Right forelimb (tissue), 1 donor: ENCODE measurements at regions not wholly inside any gene's neighbourhood (a gene's known extent, or its start where the extent isn't known, plus 50 kb on each side); places are given as distances from the start of the nearest gene placed in this dataset.

ENCODE experiments used
- DNase-seq: peaks from one replicate; pipeline ENCODE4 v3.0.0-alpha.2; 2018

DNA sequence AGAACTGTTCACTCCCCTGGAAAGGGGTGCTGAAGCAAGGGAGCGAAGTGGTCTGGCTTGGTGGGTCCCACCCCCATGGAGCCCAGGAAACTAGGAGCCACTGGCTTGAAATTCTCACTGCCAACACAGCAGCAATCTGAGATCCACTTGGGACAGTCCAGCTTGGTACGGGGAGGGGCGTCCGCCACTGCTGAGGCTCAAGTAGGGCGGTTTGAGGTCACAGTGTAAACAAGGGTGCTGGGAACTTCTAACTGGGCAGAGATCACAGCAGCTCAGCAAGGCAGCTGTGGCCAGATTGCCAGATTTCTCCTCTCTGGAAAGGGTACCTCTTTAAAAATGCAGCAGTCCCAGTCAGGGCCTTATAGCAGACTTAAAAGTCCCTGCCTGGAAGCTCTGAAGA, 53.9 kb upstream of the GALNTL6 start:
- DNase-seq = no peak

DNA sequence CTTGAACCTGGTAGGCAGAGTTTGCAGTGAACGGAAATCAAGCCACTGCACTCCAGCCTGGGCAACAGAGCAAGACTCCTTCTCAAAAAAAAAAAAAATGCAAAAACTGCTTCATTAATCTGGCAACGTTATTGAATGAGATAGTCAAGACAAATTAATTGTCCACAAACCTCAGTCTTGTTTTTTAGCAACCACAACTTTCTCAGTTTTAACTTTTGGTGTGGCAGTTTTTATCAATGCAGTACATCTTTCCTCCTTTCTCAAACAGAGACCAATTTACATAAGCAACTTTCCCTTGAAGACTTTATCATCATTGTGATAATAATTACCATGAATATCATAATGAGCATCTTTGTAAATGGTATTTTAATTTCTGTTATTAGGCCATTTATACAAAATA, 61.7 kb upstream of the GALNTL6 start:
- no peak for DNase-seq

DNA sequence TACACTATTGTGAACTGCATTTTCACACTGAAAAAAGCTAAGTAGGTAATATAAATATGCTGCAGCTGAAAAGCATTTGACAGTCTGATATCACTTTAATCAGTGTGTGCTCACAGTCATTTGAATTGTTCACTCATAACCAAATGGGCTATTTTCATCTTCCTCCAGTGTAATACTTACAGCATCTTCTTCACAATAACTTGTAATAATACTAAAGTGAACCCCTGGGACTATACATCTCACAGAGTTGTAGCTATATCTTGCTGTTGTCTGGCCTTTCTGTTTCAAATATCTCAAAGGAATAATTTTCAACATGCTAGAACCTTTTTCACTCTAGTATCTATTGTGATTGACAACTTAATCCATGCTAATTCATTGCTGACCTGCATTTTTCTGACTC, 66.8 kb upstream of the GALNTL6 start:
- no peak for DNase-seq

DNA sequence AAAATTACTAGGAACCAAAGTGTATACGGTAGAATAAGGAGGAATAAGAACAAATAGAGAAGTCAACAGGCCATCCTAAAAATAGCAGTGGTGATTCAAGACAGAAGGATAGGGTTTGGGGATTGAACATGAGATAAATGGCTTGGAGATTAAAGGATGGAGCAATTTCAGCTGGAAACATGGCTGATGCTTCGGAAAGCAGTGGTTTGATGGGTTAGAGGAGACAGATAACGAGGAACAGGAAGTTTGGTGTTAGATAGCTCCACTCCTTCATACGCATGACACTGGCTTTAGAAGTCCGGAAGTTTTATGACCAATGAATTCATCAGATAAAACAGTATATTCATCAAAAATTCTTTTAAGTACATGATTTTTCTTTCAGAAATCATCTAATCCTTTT, 70.8 kb upstream of the GALNTL6 start:
- DNase-seq = no peak

DNA sequence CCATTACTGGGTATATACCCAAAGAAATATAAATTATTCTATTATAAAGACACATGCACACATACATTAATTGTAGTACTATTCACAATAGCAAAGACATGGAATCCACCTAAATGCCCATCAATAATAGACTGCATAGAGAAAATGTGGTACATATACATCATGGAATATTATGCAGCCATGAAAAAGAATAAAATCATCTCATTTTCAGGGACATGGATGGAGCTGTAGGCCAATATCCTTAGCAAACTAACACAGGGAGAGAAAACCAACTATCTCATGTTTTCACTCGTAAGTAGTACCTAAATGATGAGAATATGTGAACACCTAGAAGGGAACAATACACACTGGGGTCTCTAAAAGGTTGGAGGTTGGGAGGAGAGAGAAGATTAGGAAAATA, 86.0 kb upstream of the GALNTL6 start:
- DNase-seq = no peak

DNA sequence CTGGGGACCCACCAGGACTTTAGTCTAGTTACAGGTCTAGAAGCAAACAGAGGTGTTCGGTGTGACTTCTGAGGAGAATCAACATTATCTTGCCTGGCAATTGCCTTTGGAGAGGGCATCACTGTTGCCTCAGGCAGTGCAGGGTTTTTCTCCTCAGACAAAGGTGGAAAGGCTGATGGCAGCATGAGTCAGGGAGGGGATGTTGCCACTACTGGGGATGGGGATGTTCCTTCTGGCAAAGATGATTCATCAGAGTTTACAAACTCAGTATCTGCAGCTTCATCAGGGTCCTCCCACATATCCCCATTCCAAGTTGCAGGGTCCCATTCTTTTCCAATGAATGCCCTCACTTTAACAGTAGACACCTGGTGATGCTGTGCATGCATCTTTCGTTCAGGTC, 91.3 kb upstream of the GALNTL6 start:
- DNase-seq = no peak

DNA sequence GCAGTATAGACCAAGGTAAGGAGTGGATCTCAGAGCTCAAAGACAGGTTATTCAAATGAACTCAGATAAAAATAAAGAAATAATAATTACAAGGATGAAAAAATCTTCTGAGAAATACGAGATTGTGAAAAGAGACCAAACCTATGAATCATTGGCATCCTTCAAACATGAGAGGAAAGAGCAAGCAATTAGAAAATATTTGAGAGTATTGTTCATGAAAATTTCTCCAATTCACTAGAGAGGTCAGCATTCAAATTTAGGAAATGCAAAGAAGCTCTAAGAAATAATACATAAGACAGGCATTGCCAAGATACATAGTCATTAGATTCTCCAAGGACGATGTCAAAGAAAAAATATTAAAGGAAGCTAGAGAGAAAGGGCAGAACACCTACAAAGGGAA, 93.5 kb upstream of the GALNTL6 start:
- no peak for DNase-seq

DNA sequence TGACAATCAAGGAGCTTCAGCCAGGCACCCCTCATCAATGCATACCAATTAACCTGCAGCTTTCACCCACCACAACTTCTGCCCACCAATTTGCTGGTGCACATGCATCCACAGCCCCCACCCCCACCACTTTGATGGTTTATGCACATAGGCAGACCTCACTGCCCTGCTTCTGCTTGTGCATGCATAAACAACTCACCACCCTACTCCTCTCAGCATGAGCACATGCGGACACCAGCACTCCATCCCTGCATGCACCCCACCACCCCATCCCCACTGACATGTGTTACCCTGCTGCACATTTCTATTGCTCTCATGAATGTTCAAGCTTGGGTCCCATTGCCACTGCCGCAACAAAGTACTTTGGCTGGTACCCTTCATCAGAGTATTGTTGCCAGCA, 94.5 kb upstream of the GALNTL6 start:
- no peak for DNase-seq

DNA sequence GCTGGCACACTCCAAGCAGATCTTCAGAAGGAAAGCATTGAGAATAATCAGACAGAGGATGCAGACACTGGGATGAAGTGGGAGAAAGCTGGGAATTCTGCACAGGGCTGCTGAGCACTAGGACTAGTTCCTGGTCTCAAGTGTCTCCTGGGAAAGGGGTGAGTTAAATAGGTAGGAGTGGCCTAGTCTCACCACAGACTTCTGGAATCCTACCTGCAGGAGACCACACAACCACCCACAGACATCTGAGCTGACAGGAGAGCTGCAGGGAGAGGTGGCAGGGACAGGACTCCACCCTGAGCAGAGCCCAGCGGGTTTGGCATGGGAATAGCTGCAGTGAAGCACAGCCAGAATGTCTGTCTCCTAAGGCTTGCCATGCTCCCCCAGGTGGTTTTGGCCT, 95.1 kb upstream of the GALNTL6 start:
- no peak for DNase-seq

DNA sequence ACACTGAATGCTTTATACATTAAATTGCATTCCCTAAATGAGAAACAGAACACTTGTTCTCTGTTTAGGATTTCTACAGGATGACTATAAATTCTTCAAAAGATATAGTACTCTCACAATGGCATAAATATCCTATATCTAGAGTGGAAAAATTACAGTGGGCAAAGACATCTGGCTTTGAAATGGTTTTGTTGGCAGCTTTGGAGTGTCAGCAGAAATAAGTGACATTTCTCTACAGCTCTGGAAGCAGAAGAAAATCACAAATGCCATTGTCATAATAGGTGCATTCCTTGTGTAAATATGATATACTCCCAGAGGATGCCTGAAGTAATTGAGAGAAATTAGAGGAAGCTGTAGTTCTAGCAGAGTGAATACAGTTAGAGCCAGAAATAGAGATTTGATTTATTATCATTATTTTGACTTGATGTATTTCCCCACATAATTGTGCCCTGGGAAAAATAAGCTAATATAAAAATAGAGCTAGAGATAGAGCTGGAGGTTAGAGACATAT, 95.9 kb upstream of the GALNTL6 start:
- DNase-seq = no peak

DNA sequence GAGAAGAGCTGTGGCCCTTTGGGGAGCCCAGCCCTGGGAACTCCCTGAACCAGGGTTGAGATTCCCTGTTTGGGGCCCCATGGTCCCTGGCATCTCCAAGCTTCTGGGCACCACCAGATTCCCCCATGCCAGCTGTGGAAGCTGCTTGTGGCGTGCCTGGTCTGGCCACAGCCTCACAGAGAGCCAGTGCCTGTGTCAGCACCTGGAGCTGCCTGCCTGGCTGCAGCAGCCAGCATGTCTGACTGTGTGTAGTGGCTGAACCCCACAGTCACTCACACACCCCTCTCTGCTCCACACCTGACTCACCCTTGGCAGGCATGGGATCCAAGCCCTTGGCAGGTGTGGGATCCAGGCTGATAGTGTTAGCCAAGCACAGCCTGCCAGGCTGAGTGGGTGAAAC, 97.2 kb upstream of the GALNTL6 start:
- no peak for DNase-seq

DNA sequence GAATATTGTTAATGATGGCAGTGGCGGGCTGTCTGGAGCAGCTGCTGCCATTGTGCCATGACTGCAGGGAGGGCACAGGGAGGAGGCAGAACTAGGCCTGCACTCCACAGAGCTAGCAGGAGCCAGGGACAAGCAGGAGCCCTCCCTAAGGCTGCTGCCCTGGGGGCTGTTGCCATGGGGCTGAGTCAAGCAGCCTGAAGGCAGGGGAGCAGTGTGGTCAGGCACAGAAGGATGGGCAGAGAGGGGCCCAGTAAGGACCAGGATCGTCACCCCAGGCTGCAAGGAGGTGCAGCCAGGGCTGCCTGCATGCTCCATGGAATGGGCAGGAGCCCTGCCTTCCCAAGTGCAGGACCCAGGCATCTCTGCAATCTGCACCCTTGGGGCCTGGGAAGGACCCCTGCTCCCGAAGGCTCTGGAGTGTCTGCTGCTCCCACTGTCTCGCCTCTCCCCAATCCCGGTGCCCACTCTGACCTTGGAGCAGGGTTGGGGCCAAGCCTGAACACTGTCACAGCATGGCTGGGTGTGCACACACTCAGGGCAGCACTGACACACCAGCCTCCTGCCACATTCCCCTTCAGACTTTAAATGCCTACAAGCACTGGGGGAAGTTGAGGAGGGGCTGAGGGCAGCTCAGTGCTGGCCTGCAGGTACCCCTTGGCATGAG, 98.3 kb upstream of the GALNTL6 start:
- no peak for DNase-seq

DNA sequence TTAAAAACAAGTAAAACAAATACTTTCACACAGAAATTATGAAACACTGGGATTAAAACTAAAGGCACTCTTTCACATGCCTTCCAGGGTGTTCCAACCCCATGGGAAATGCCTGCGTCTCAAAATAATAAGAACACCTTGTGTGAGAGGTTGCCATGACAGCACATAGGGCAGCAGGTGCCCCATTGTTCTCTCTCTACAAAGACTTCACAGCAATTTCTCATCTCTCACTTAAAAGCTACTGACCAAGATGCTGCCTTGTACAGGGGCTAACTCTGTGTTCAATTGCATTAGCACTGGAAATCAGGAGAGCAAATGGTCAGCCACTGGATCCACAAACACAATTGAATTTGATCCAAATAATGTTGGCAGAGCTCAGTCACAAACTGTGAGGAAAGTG, 102.5 kb upstream of the GALNTL6 start:
- no peak for DNase-seq

DNA sequence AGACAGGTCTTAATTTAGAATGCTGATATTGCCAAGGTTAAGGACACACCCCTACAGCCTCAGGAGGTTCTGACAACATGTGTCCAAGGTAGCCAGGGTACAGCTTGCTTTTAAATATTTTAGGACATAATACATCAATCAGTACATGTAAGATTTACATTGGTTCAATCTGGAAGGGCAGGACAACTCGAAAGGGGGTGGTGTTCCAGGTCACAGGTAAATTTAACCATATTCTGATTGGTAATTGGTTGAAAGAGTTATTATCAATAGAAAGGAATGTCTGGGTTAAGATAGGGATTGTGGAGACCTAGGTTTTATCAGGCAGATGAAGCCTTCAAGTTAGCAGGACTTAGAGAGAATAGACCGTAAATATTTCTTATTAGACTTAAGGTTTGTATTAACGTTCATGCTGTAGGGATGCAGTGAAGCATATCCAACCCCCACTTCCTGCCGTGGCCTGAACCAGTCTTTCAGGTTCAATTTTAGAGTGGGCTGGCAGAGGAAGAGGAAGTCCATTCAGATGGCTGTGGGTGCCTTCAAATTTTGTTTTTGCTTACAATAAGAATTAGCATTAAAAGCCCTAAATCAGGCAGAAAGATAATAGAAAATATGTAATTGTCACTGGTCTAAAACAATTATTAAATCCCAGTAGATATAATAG, 136.5 kb upstream of the GALNTL6 start:
- DNase-seq = no peak

DNA sequence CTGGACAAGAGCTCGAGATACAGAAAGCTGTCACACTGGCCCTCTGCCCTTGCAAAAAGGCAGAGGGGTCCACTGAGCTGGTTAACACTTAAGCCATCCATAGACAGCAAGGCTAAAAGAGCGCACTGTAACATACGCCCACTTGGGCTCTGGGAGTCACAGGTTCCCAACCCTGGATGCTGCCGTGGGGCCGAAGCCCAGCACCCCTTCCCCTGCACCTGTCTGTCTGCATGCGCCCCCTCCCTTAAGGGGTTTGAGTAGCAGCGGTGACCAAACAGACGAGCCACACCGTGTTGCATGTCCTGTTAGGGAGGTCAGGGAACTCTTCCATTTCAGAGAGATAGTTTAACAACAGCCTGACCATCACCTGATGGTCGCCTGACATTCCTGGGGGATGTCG, 138.4 kb upstream of the GALNTL6 start:
- no peak for DNase-seq

DNA sequence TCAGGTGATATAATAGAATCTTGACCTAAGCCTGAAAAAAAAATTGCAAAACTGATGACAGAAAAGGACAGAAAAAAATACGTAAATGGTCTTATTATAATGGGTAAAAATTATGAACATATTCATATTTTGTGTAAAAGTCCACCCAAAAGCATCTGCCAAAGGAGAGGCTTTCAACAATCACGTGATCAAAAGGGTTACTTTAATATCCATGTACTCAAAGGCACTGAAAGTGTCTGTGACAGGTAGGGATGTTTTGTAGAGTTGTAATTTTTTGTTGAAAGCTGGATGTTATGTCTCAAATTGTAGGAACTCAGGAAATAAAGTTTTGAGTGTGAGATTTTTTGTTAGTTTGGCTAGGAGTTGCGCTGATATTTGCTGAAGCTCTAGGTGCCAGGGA, 144.8 kb upstream of the GALNTL6 start:
- DNase-seq = no peak

DNA sequence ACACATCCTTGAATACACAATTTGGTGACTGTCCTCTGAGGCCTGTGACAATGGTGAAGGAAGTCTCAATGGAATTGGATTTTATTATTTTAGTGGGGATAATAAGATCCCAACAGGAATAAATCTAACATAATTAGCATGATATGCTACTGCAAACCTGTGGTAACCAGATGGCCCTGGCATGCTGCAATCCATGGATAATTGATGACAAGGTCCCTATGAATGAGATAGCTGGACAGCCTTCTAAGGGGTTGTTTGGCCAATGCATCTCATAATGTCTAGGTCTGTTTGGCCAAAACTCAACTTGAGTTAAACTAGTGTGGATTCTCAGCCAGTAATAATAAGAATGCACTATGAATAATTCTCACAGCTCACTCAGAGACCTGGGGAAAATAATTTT, 145.3 kb upstream of the GALNTL6 start:
- DNase-seq = no peak

DNA sequence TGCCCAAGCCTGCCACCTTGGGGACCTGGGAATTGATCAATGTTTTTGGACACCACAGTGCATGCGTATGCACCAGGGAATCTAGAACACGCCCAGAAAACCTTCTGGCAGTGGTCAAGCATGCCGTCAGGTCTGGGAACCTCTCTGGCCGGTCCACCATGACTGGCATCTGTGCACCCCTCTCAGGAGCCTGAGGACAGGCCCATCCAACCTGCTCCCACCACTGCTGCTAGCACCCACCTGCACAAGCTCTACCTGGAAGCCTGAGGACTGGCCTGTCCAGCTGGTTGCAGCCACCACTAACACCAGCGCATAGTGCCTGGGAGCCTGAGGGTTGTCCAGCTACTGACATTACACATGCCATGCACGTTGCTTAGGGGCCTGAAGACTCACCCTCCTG, 162.1 kb upstream of the GALNTL6 start:
- no peak for DNase-seq

DNA sequence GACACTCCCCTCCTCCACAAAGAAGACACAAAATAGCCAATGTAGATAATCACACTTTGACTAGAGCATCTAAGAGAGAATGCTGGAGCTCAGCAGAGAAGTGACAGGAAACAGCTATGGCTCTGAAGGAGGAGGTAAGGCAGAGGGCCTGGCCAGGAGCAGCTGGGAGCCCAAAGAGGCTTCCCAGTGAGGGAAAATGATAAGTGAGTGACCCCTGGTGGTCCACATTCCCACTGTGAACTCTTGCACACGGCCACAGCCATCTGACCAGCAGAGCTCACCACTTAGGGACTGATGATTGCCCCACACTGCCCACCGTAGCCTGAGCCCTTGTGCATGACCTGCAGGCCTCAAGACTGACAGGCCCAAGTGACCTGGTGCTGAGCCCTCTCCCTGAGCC, 162.7 kb upstream of the GALNTL6 start:
- DNase-seq = no peak

DNA sequence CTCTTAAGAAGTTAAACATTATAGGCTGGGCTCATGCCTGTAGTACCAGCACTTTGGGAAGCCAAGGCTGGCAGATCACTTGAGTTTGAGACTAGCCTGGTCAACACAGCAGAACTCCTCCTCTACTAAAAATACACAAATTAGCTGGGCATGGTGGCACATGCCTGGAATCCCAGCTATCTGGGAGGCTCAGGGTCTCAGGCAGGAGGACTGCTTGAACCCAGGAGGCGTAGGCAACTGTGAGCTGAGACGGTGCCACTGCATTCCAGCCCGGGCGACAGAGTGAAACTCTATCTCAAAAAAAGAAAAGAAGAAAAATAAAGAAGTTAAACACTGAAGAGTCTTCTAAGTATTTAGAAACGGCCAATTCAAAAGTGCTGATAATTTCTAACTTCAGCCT, 164.3 kb upstream of the GALNTL6 start:
- DNase-seq = no peak

DNA sequence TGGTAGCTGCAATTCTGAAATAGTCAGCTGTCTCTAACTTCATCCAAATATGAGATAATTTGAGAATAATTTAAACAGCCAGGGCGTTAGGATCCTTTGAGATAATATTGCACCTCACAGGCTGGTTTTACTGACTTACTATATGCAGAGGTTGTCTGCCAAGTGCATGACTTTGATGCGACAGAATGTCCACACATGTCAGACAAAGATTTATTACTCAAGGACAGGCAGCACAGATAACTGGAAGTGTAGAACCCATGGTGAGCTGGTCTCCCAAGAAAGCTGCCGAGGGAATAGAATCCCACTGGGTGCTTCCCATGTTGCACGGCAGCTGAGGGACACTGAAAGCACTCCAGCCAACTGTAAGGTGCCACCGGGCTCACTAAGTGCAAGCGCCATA, 166.2 kb upstream of the GALNTL6 start:
- no peak for DNase-seq

DNA sequence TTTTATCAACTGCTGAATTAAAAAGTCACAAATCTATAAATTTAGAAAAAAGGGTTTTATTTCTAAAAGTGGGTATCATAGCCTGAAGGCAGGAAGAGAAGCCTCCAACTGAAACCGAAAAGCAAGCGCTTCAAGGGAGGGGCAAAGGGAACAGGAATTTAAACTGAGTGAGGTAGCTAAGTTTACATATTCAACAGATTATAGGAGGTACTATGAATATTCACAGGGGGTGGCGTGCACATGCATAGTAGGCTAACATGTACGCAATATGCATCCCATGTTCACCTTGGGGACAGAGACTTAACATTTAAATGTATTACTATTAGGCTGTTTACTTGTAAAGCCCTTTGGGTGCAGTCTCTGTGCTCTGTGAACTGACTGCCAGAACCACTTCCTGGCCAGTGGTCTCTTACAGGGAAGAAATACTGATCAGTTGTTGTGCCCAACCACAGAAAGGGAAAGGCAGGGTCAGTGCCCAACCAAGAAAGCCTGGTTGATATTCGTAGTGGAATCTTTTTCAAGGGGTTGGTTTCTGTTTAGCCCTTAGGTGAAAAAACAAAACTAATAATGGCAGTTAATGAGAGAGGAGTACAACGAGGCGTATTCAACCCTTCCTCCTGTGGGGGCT, 168.7 kb upstream of the GALNTL6 start:
- no peak for DNase-seq

DNA sequence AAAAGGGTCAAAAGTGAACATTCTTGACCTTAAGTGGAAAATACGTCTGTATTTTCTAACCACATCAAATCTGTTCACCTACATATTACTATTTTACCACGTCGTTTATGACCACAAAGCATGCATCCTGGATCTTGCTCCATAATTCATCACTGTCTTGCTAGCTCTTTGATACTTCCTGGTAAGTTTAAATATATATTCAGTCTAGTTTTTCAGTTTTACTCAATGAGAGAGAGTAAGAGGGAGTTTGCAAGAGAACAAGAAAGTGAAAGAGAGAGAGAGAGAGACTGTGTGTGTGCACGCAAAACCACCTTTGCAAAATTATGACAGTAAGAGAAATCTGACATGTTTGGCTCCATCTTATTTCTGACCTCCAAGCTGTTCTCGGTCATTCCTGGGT, 173.7 kb upstream of the GALNTL6 start:
- no peak for DNase-seq

DNA sequence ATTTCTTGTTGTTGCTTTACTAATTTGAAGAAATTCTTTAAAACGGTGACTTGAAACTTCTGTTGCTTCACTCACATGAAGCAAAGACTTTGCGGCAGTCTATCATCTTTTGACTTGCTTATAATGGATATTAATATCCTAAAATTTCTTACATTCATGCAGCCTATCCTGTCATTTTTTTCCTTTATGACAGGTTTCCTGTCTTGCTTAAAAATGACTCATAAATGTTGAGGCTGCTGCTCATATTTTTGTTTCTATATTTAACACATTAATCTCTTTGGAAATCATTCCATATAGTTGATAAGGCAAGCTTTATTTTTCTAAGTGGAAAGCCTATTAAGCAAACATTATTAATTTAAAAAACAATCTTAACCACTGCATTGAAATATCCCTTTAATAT, 176.6 kb upstream of the GALNTL6 start:
- no peak for DNase-seq

DNA sequence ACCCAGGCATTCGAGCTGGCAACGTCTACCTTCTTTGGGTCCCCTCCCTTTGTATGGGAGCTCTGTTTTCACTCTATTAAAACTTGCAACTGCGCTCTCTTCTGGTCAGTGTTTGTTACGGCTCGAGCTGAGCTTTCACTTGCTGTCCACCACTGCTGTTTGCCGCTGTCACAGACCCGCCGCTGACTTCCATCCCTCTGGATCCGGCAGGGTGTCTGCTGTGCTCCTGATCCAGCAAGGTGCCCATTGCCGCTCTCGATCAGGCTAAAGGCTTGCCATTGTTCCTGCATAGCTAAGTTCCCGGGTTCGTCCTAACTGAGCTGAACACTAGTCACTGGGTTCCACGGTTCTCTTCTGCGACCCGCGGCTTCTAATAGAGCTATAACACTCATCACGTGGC, 183.5 kb upstream of the GALNTL6 start:
- DNase-seq = no peak
